CD14-positive monocyte (primary cell): ENCODE measurements at regions not wholly inside any gene's neighbourhood (a gene's known extent, or its start where the extent isn't known, plus 50 kb on each side); places are given as distances from the start of the nearest gene placed in this dataset.
A peak's percentile ranks its signal among the peaks of the same experiment; 100 is the strongest.

Source experiments
- DNase-seq, 3 donors: peaks; one replicate each; pipeline ENCODE4 v3.0.0-alpha.2; 2011 to 2022
- H2AFZ ChIP-seq: 2 replicates; pipeline ENCODE4 v1.6.0; 2012; ENCODE audit warnings: mild to moderate bottlenecking, low read depth, low read length, inconsistent platforms; ENCODE audit not compliant: insufficient read depth, poor library complexity, severe bottlenecking
- H3K27ac ChIP-seq, 2 donors: 1 replicate in 1 of 2; 2 replicates in 1 of 2; pipeline ENCODE4 v1.5.1; 2012 to 2013; ENCODE audit warnings: low read length in 2 of 2, control low read depth in 1 of 2, inconsistent platforms in 1 of 2, low read depth in 1 of 2, mild to moderate bottlenecking in 1 of 2
- H3K27me3 ChIP-seq, 2 donors: one replicate each; pipeline versions ENCODE4 v1.6.0 to v1.6.1; 2011 to 2013; ENCODE audit warnings: low read length in 2 of 2; ENCODE audit not compliant: control insufficient read depth in 2 of 2, insufficient read depth in 2 of 2
- H3K36me3 ChIP-seq, 2 donors: replicated peaks in 1 of 2; 1 replicate in 1 of 2; 2 replicates in 1 of 2; pipeline versions ENCODE4 v1.5.1 to v1.6.1; 2012 to 2013; ENCODE audit warnings: low read length in 2 of 2, control low read depth in 1 of 2, inconsistent platforms in 1 of 2, mild to moderate bottlenecking in 1 of 2; ENCODE audit not compliant: insufficient read depth in 2 of 2, control insufficient read depth in 1 of 2
- H3K4me1 ChIP-seq, 2 donors: 1 replicate in 1 of 2; 2 replicates in 1 of 2; pipeline versions ENCODE4 v1.5.1 to v1.6.1; 2012 to 2013; ENCODE audit warnings: low read length in 2 of 2, control low read depth in 1 of 2, inconsistent platforms in 1 of 2, mild to moderate bottlenecking in 1 of 2, moderate library complexity in 1 of 2; ENCODE audit not compliant: insufficient read depth in 2 of 2, control insufficient read depth in 1 of 2
- H3K4me2 ChIP-seq: replicated peaks from 2 replicates; pipeline ENCODE3; 2012; ENCODE audit warnings: low read length, moderate library complexity, mild to moderate bottlenecking; ENCODE audit not compliant: poor library complexity, severe bottlenecking; ENCODE audit errors: extremely low read depth
- H3K4me3 ChIP-seq, 3 experiments: fragments of 200-600 bp in 1 of 3; sonication (generic) in 1 of 3; replicated peaks in 1 of 3; 1 replicate in 2 of 3; 2 replicates in 1 of 3; pipeline ENCODE4 v1.5.1; 2011 to 2013; ENCODE audit warnings: low read length in 3 of 3, mild to moderate bottlenecking in 3 of 3, control low read depth in 2 of 3, low read depth in 2 of 3, inconsistent platforms in 1 of 3, moderate library complexity in 1 of 3
- H3K79me2 ChIP-seq: 2 replicates; pipeline ENCODE4 v1.6.0; 2012; ENCODE audit warnings: mild to moderate bottlenecking, control low read depth, inconsistent platforms, low read length, moderate library complexity; ENCODE audit not compliant: insufficient read depth
- H3K9ac ChIP-seq: 2 replicates; pipeline ENCODE4 v1.6.0; 2017; ENCODE audit warnings: low read length, mild to moderate bottlenecking; ENCODE audit not compliant: insufficient read depth, poor library complexity, severe bottlenecking
- H3K9me3 ChIP-seq, 2 donors: replicated peaks in 1 of 2; 1 replicate in 1 of 2; 2 replicates in 1 of 2; pipeline versions ENCODE4 v1.5.1 to v1.6.1; 2012 to 2013; ENCODE audit warnings: low read length in 2 of 2, control low read depth in 1 of 2; ENCODE audit not compliant: control insufficient read depth in 1 of 2, insufficient read depth in 1 of 2
- H4K20me1 ChIP-seq: 2 replicates; pipeline ENCODE4 v1.6.0; 2012; ENCODE audit warnings: mild to moderate bottlenecking, low read length, control low read depth, moderate library complexity; ENCODE audit not compliant: insufficient read depth
- H3K27ac Mint-ChIP-seq, 7 donors: one replicate each; pipeline ENCODE4 v1.8.0; 2020; ENCODE audit warnings: mild to moderate bottlenecking in 7 of 7, mixed read lengths in 7 of 7, moderate library complexity in 6 of 7, inconsistent platforms in 2 of 7
- H3K27me3 Mint-ChIP-seq, 3 donors: one replicate each; pipeline ENCODE4 v1.8.0; 2021 to 2022; ENCODE audit warnings: low read depth in 3 of 3, mild to moderate bottlenecking in 3 of 3, mixed read lengths in 3 of 3, moderate library complexity in 3 of 3, inconsistent platforms in 1 of 3
- H3K36me3 Mint-ChIP-seq, 2 donors: one replicate each; pipeline ENCODE4 v1.8.0; 2020; ENCODE audit warnings: mixed read lengths in 2 of 2, inconsistent platforms in 1 of 2, mild to moderate bottlenecking in 1 of 2
- H3K4me1 Mint-ChIP-seq: one replicate; pipeline ENCODE4 v1.8.0; 2020; ENCODE audit warnings: mild to moderate bottlenecking, mixed read lengths
- H3K4me3 Mint-ChIP-seq, 2 donors: one replicate each; pipeline ENCODE4 v1.8.0; 2020; ENCODE audit warnings: mild to moderate bottlenecking in 2 of 2, mixed read lengths in 2 of 2, moderate library complexity in 1 of 2
- H3K9me3 Mint-ChIP-seq, 7 donors: one replicate each; pipeline ENCODE4 v1.8.0; 2020 to 2022; ENCODE audit warnings: mixed read lengths in 7 of 7, mild to moderate bottlenecking in 6 of 7, moderate library complexity in 6 of 7, inconsistent platforms in 2 of 7
- CTCF ChIP-seq: fragments of 200-600 bp; IDR thresholded peaks from one replicate; pipeline ENCODE4 v1.8.0; 2022; ENCODE audit warnings: antibody characterized with exemption, mild to moderate bottlenecking
- WGBS: methylation state at CpG from one replicate; pipeline ENCODE4 v1.1.5; 2013; ENCODE audit warnings: missing lambda C conversion rate; ENCODE audit not compliant: insufficient coverage; 5-methylcytosine and 5-hydroxymethylcytosine counted together
- intact Hi-C, 2 donors: fragments of 100-400 bp; cut with micrococcal nuclease; formaldehyde crosslinking; loops; one replicate each; pipeline versions ENCODE4 v1.15.0 to v1.15.1; 2023

DNA sequence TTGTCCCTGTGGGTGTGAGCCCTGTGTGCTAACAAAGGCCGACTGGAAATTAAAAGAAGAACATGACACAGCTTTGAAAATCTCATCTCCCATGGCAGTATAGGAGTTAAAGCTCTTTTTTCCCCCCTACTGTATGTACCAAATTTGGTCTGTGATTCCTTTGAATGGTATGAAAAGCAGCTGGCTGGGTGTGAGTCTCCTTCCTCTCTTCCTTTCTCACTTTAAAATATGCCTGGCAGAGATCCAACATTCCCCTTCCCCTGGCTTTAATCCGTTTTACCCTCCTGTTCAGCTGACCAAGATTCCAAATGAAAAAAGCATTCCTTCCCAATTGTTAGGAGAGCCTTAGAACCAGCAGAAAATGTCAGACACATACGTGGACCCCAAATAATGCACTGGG lies 225.0 kb upstream of the CELF2 start:
- no peak overlapping the region for H3K9ac ChIP-seq
- H3K9me3 ChIP-seq: no peaks in the 10 kb centered on the region
- no peak overlapping the region for H2AFZ ChIP-seq
- peaks cover 25% of the 10 kb centered on the region for H3K4me1 Mint-ChIP-seq
- H3K27me3 ChIP-seq: peaks cover 0 to 6% of the 10 kb centered on the region in 2 donors
- H3K4me3 Mint-ChIP-seq: no peak overlapping the region
- no CpG with 5 or more reads among the region's 3 CpGs for WGBS
- peaks cover 5 to 12% (median 6%) of the 10 kb centered on the region in 3 donors for H3K27me3 Mint-ChIP-seq
- no peak overlapping the region for H3K4me2 ChIP-seq
- no peak overlapping the region for H3K27ac ChIP-seq
- DNase-seq: no peak
- peaks cover 12 to 16% of the 10 kb centered on the region in 2 donors for H3K4me1 ChIP-seq
- peaks cover 0 to 2% (median 0%) of the 10 kb centered on the region in 7 donors for H3K9me3 Mint-ChIP-seq
- TF ChIP-seq CTCF: no peak
- no peak overlapping the region for H3K4me3 ChIP-seq
- intact Hi-C loops: no loop called here
- H3K36me3 Mint-ChIP-seq: no peaks in the 10 kb centered on the region
- H3K27ac Mint-ChIP-seq: no peak overlapping the region
- H4K20me1 ChIP-seq: no peaks in the 10 kb centered on the region
- no peaks in the 10 kb centered on the region for H3K36me3 ChIP-seq
- H3K79me2 ChIP-seq: no peaks in the 10 kb centered on the region

GRCh38 chr10:10794046-10794445 lies 223.6 kb upstream of the CELF2 start:
- no peaks in the 10 kb centered on the region for H3K36me3 ChIP-seq
- no peak for DNase-seq
- no peak overlapping the region for H3K4me3 ChIP-seq
- H3K27me3 ChIP-seq: peaks cover 0 to 10% of the 10 kb centered on the region in 2 donors
- H3K79me2 ChIP-seq: no peaks in the 10 kb centered on the region
- Mint-ChIP-seq H3K9me3 (peaks cover 0 to 3% (median 0%) of the 10 kb centered on the region in 7 donors), H3K27ac (peak overlapping the region in 1 of 7 donors; percentile 9), H3K4me1 (peaks cover 14% of the 10 kb centered on the region), H3K4me3 (no peak overlapping the region), H3K36me3 (no peaks in the 10 kb centered on the region), H3K27me3 (peaks cover 6 to 11% (median 10%) of the 10 kb centered on the region in 3 donors)
- H3K4me2 ChIP-seq: no peak overlapping the region
- no peak overlapping the region for H2AFZ ChIP-seq
- 82% methylated on average over 4 of the region's 8 CpGs for WGBS
- intact Hi-C loops: no loop called here
- H3K4me1 ChIP-seq: peaks cover 0 to 2% of the 10 kb centered on the region in 2 donors
- H3K27ac ChIP-seq: no peak overlapping the region
- TF ChIP-seq CTCF: no peak
- H4K20me1 ChIP-seq: no peaks in the 10 kb centered on the region
- no peak overlapping the region for H3K9ac ChIP-seq
- no peaks in the 10 kb centered on the region for H3K9me3 ChIP-seq
